NCI-H2196 (cell line): ENCODE measurements at regions not wholly inside any gene's neighbourhood (a gene's known extent, or its start where the extent isn't known, plus 50 kb on each side); places are given as distances from the start of the nearest gene placed in this dataset.

Experiments
- DNase-seq: peaks from one replicate; lab custom pipeline; 2025; ENCODE audit not compliant: unreplicated experiment; lab: John Stamatoyannopoulos, UW

DNA sequence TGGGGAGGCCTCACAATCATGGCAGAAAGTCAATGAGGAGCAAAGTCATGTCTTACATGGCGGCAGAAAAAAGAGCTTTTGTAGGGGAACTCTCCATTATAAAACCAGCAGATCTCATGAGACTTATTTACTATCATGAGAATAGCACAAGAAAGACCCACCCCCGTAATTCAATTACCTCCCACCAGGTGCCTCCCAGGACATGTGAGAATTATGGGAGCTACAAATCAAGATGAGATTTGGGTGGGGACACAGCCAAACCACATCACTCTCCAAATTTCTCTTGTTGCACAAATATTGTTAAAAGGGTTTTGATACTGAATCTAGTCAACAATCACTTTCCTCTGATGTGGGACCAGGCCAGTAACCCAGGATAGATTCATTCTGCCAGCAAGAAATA lies 1176.1 kb downstream of the CDH9 start:
- DNase-seq = no peak

DNA sequence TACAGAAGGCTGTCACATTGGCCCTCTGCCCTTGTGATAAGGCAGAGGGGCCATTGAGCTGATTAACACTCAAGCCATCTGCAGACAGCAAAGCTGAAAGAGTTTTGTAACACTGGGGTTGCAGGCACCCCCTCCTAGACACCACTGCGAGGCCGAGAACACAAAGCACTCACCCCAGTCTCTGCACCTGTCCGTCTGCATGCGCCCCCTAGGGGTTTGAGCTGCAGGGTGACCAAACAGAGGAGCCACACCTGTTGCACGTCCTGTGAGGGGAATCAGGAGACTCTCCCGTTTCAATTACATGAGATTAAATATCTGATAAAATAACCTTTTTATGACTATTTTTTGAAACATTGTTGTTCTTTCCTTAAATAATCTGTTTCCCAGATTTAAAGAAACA lies 1180.4 kb downstream of the CDH9 start:
- no peak for DNase-seq

- DNase-seq = no peak
These were observed 1187.1 kb downstream of the CDH9 start for GRCh38 chr5:25851301-25851700.

- no peak for DNase-seq
These were observed 1187.8 kb downstream of the CDH9 start for GRCh38 chr5:25850581-25850980.

DNA sequence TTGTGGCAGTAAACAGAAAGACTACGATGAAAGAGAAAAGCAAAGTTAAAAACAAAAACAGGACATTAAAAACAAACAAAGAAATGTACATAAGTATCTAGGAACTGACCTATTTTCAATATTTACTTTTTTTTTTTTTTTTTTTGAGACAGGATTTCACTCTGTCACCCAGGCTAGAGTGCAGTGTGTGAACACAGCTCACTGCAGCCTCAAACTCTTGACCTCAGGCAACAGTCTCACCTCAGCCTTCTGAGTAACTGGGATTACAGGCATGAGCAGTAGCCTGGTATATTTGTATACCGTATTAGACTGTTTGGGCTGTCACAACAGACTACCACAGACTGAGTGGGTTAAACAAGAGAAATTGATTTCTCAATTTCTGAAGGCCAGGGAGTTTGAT lies 1189.1 kb downstream of the CDH9 start:
- DNase-seq = no peak

DNA sequence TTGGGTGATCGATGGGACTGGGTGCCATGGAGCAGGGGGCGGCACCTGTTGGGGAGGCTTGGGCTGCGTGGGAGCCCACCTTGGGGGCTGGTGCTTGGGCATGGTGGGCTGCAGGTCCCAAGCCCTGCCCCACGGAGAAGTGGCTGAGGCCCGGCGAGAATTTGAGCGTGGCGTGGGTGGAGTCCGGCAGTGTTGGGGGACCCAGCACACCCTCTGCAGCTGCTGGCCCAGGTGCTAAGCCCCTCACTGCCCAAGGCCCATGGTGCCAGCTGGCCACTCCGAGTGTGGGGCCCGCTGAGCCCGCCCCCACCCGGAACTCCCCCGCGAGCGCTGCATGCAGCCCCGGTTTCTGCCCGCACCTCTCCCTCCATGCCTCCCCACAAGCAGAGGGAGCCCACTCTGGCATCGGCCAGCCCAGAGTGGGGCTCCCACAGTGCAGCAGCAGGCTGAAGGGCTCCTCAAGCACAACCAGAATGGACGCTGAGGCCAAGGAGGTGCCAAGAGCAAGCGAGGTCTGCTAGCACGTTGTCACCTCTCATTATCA lies 1178.6 kb upstream of the CDH10 start:
- DNase-seq = no peak
